A549 (cell line): ENCODE measurements at regions not wholly inside any gene's neighbourhood (a gene's known extent, or its start where the extent isn't known, plus 50 kb on each side); places are given as distances from the start of the nearest gene placed in this dataset.

ENCODE experiments used
- ATAC-seq, 2 experiments: fragments of 200-7000 bp in 1 of 2; fragments of >200 bp in 1 of 2; cut with Nextera tagmentation in 1 of 2; cut with Tn5 transposase in 1 of 2; 3 replicates each; pipeline versions ENCODE4 v1.8.0 to v1.9.1; 2018 to 2020; ENCODE audit warnings: mild to moderate bottlenecking in 1 of 2, moderate library complexity in 1 of 2
- CTCF ChIA-PET: fragments of 300-600 bp; sonication (Branson Sonifier 250); formaldehyde crosslinking; extraction: SDS; loops from one replicate; lab custom pipeline; 2021; ENCODE audit warnings: antibody characterized with exemption, inconsistent platforms; lab: Yijun Ruan, JAX
- POLR2A ChIA-PET: fragments of 350-600 bp; formaldehyde crosslinking; extraction: SDS; loops from one replicate; lab custom pipeline; 2021; ENCODE audit warnings: antibody characterized with exemption, inconsistent platforms; lab: Yijun Ruan, JAX
- DNase-seq, 2 experiments: peaks; one replicate each; pipeline versions ENCODE4 v3.0.0 to v3.0.0-alpha.2; 2011 to 2016; ENCODE audit warnings: low read depth in 1 of 2, low spot score in 1 of 2
- FAIRE-seq: peaks from 2 replicates; lab custom pipeline; 2011; peaks lifted over from hg19 to GRCh38; lab: Jason Lieb, UNC
- H3K27ac ChIP-seq, 2 experiments: fragments of >200 bp; sonication (Bioruptor Twin); formaldehyde crosslinking; 3 replicates each; pipeline ENCODE4 v1.5.1; 2016 to 2017
- H3K4me1 ChIP-seq: fragments of >200 bp; sonication (Bioruptor Twin); formaldehyde crosslinking; 3 replicates; pipeline ENCODE4 v1.6.1; 2016
- H3K4me2 ChIP-seq: fragments of >200 bp; sonication (Bioruptor Twin); formaldehyde crosslinking; 3 replicates; pipeline ENCODE4 v1.6.1; 2016
- H3K4me3 ChIP-seq: fragments of >200 bp; sonication (Bioruptor Twin); formaldehyde crosslinking; 3 replicates; pipeline ENCODE4 v1.5.1; 2016
- H3K9me3 ChIP-seq: fragments of >200 bp; sonication (Bioruptor Twin); formaldehyde crosslinking; 3 replicates; pipeline ENCODE4 v1.6.1; 2016
- BCL3 ChIP-seq: fragments of >200 bp; sonication (Bioruptor Twin); formaldehyde crosslinking; IDR thresholded peaks from 3 replicates; pipeline ENCODE4 v1.6.1; 2016
- BHLHE40 ChIP-seq: IDR thresholded peaks from 2 replicates; pipeline ENCODE4 v1.6.1; 2012; ENCODE audit warnings: low read depth, low read length, inconsistent platforms
- CBX2 ChIP-seq: fragments of 200-600 bp; sonication (generic); IDR thresholded peaks from 2 replicates; pipeline ENCODE4 v1.6.1; 2016; ENCODE audit warnings: low read depth, mild to moderate bottlenecking, borderline replicate concordance
- CBX8 ChIP-seq: fragments of 200-600 bp; sonication (generic); IDR thresholded peaks from 2 replicates; pipeline ENCODE4 v1.6.1; 2016
- CHD2 ChIP-seq: fragments of 150-350 bp; IDR thresholded peaks from 2 replicates; pipeline ENCODE4 v1.6.1; 2014; ENCODE audit warnings: low read length; ENCODE audit not compliant: partially characterized antibody
- ESRRA ChIP-seq: fragments of 150-350 bp; IDR thresholded peaks from 2 replicates; pipeline ENCODE4 v1.6.1; 2014; ENCODE audit warnings: mild to moderate bottlenecking, low read length, borderline replicate concordance
- FOSL2 ChIP-seq, 2 experiments: fragments of 450-650 bp in 1 of 2; fragments of >200 bp in 1 of 2; sonication (Bioruptor Twin) in 1 of 2; formaldehyde crosslinking; IDR thresholded peaks; 2 replicates each; pipeline versions ENCODE4 v1.5.0 to v1.6.1; 2016 to 2020; ENCODE audit warnings: mild to moderate bottlenecking in 1 of 2, moderate library complexity in 1 of 2
- FOXS1 ChIP-seq: fragments of 250-450 bp; sonication (Bioruptor Pico); IDR thresholded peaks from 2 replicates; pipeline ENCODE4 v1.5.0; 2020; ENCODE audit warnings: mild to moderate bottlenecking, moderate library complexity
- GATA3 ChIP-seq: IDR thresholded peaks from 2 replicates; pipeline ENCODE4 v1.6.1; 2012; ENCODE audit warnings: borderline replicate concordance
- HDAC2 ChIP-seq: fragments of 200-600 bp; sonication (generic); IDR thresholded peaks from 2 replicates; pipeline ENCODE4 v1.6.1; 2016
- HOXA7 ChIP-seq: fragments of 250-450 bp; sonication (Bioruptor Pico); IDR thresholded peaks from 2 replicates; pipeline ENCODE4 v1.5.0; 2020; ENCODE audit warnings: mild to moderate bottlenecking, moderate library complexity
- JUNB ChIP-seq: fragments of >200 bp; sonication (Bioruptor Twin); formaldehyde crosslinking; IDR thresholded peaks from 2 replicates; pipeline ENCODE4 v1.6.1; 2016
- MAFK ChIP-seq: fragments of 450-650 bp; IDR thresholded peaks from 2 replicates; pipeline ENCODE4 v1.6.1; 2014; ENCODE audit not compliant: partially characterized antibody
- MAZ ChIP-seq: fragments of 150-350 bp; IDR thresholded peaks from 2 replicates; pipeline ENCODE4 v1.6.1; 2014; ENCODE audit warnings: antibody characterized with exemption, low read depth, low read length, borderline replicate concordance
- MYC ChIP-seq: IDR thresholded peaks from 2 replicates; pipeline ENCODE4 v1.6.1; 2012; ENCODE audit warnings: mild to moderate bottlenecking, inconsistent platforms, low read length, improper control_type of control experiment, borderline replicate concordance
- NFE2L2 ChIP-seq: fragments of 150-350 bp; conservative IDR thresholded peaks from 2 replicates; pipeline ENCODE4 v1.6.1; 2014; ENCODE audit warnings: low read length
- NR3C1 ChIP-seq: fragments of >200 bp; sonication (Bioruptor Twin); formaldehyde crosslinking; IDR thresholded peaks from 3 replicates; pipeline ENCODE4 v1.6.1; 2017
- POLR2A ChIP-seq: IDR thresholded peaks from 2 replicates; pipeline ENCODE4 v1.6.1; 2012; ENCODE audit warnings: mild to moderate bottlenecking, low read length
- POLR2AphosphoS2 ChIP-seq: conservative IDR thresholded peaks from 2 replicates; pipeline ENCODE4 v1.6.1; 2012; ENCODE audit warnings: low read length, improper control_type of control experiment, inconsistent platforms
- RNF2 ChIP-seq: fragments of 200-600 bp; sonication (generic); IDR thresholded peaks from 2 replicates; pipeline ENCODE4 v1.6.1; 2016; ENCODE audit warnings: low read depth, mild to moderate bottlenecking, antibody characterized with exemption, moderate library complexity, borderline replicate concordance
- ZC3H11A ChIP-seq: fragments of 450-650 bp; IDR thresholded peaks from 2 replicates; pipeline ENCODE4 v1.6.1; 2014; ENCODE audit warnings: antibody characterized with exemption, mild to moderate bottlenecking
- ZFP36 ChIP-seq: fragments of 450-650 bp; IDR thresholded peaks from 2 replicates; pipeline ENCODE4 v1.6.1; 2014; ENCODE audit warnings: borderline replicate concordance; ENCODE audit not compliant: partially characterized antibody
- ZNF302 ChIP-seq: fragments of 250-450 bp; sonication (Bioruptor Pico); IDR thresholded peaks from 2 replicates; pipeline ENCODE4 v1.9.0; 2021; ENCODE audit warnings: inconsistent platforms, mild to moderate bottlenecking, moderate library complexity
- WGBS: methylation state at CpG from one replicate; pipeline ENCODE4 v1.1.6; 2017; ENCODE audit errors: missing lambda C conversion rate; 5-methylcytosine and 5-hydroxymethylcytosine counted together
- TF ChIP-seq, protein P1 (sequence below): IDR thresholded peaks from 2 replicates; pipeline ENCODE4 v1.6.1; 2012
- TF ChIP-seq, protein P2 (sequence below): IDR thresholded peaks from 2 replicates; pipeline ENCODE4 v1.6.1; 2012; ENCODE audit warnings: low read depth, borderline replicate concordance
- TF ChIP-seq, protein P3 (sequence below): fragments of 450-650 bp; IDR thresholded peaks from 2 replicates; pipeline ENCODE4 v1.6.1; 2014; ENCODE audit warnings: antibody characterized with exemption
- TF ChIP-seq, protein P4 (sequence below): fragments of 250-450 bp; sonication (Bioruptor Pico); IDR thresholded peaks from 2 replicates; pipeline ENCODE4 v1.5.0; 2020; ENCODE audit warnings: low read depth, mild to moderate bottlenecking, moderate library complexity

GRCh38 chr9:81460693-81461092, 228.7 kb downstream of the TLE1 start:
- Histone ChIP-seq H3K9me3 (no peaks in the 10 kb centered on the region), H3K4me2 (no peak overlapping the region), H3K4me1 (no peaks in the 10 kb centered on the region), H3K27ac (no peak overlapping the region), H3K4me3 (no peak overlapping the region)
- CTCF ChIA-PET, result no interaction called here
- DNase-seq (no peak), FAIRE-seq (no peak), ATAC-seq (no peak)
- 47% methylated on average over 1 of the region's 1 CpG for WGBS
- POLR2A ChIA-PET, result no interaction called here
- no peak for TF ChIP-seq FOXS1 (CRISPR knock-in tag)
- TF ChIP-seq, protein P1, sequence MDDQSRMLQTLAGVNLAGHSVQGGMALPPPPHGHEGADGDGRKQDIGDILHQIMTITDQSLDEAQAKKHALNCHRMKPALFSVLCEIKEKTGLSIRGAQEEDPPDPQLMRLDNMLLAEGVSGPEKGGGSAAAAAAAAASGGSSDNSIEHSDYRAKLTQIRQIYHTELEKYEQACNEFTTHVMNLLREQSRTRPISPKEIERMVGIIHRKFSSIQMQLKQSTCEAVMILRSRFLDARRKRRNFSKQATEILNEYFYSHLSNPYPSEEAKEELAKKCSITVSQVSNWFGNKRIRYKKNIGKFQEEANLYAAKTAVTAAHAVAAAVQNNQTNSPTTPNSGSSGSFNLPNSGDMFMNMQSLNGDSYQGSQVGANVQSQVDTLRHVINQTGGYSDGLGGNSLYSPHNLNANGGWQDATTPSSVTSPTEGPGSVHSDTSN, result no peak
- TF ChIP-seq JUNB, result no peak
- no peak for TF ChIP-seq NFE2L2
- TF ChIP-seq ESRRA, result no peak
- no peak for TF ChIP-seq ZC3H11A
- TF ChIP-seq ZFP36, result no peak
- no peak for TF ChIP-seq CBX2
- TF ChIP-seq, protein P2, sequence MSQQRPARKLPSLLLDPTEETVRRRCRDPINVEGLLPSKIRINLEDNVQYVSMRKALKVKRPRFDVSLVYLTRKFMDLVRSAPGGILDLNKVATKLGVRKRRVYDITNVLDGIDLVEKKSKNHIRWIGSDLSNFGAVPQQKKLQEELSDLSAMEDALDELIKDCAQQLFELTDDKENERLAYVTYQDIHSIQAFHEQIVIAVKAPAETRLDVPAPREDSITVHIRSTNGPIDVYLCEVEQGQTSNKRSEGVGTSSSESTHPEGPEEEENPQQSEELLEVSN, result no peak
- no peak for TF ChIP-seq FOSL2 (IDR thresholded peaks at IDR 0.05)
- TF ChIP-seq FOSL2 (CRISPR knock-in tag; IDR thresholded peaks at IDR 0.05), result no peak
- TF ChIP-seq, protein P3, sequence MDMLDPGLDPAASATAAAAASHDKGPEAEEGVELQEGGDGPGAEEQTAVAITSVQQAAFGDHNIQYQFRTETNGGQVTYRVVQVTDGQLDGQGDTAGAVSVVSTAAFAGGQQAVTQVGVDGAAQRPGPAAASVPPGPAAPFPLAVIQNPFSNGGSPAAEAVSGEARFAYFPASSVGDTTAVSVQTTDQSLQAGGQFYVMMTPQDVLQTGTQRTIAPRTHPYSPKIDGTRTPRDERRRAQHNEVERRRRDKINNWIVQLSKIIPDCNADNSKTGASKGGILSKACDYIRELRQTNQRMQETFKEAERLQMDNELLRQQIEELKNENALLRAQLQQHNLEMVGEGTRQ, result no peak
- TF ChIP-seq ZNF302 (CRISPR knock-in tag), result no peak

GRCh38 chr9:81459591-81459990, 229.8 kb downstream of the TLE1 start:
- POLR2A ChIA-PET, result no interaction called here
- CTCF ChIA-PET, result no interaction called here
- FAIRE-seq (no peak), ATAC-seq (no peak), DNase-seq (no peak)
- H3K4me1 ChIP-seq, result no peaks in the 10 kb centered on the region
- TF ChIP-seq, protein P4, sequence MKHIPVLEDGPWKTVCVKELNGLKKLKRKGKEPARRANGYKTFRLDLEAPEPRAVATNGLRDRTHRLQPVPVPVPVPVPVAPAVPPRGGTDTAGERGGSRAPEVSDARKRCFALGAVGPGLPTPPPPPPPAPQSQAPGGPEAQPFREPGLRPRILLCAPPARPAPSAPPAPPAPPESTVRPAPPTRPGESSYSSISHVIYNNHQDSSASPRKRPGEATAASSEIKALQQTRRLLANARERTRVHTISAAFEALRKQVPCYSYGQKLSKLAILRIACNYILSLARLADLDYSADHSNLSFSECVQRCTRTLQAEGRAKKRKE (CRISPR knock-in tag), result no peak
- TF ChIP-seq MAFK, result no peak
- TF ChIP-seq ZC3H11A, result no peak
- TF ChIP-seq BCL3, result no peak
- no peak for TF ChIP-seq BHLHE40
- no peak for TF ChIP-seq MYC
- TF ChIP-seq POLR2A, result no peak
- no peak for TF ChIP-seq NFE2L2
- TF ChIP-seq POLR2AphosphoS2, result no peak
- TF ChIP-seq MAZ, result no peak
- TF ChIP-seq FOSL2 (IDR thresholded peaks at IDR 0.05), result no peak
- no peak for TF ChIP-seq FOSL2 (CRISPR knock-in tag; IDR thresholded peaks at IDR 0.05)
- TF ChIP-seq, protein P1, result no peak
- TF ChIP-seq HDAC2, result no peak
- no peak for TF ChIP-seq CHD2
- TF ChIP-seq ZNF302 (CRISPR knock-in tag), result no peak
- TF ChIP-seq RNF2, result no peak
- no peak for TF ChIP-seq HOXA7 (CRISPR knock-in tag)
- TF ChIP-seq CBX8, result no peak
- no peak for TF ChIP-seq GATA3
- TF ChIP-seq NR3C1, result no peak
- no peaks in the 10 kb centered on the region for H3K9me3 ChIP-seq
- H3K4me3 ChIP-seq, result no peak overlapping the region
- H3K4me2 ChIP-seq, result no peak overlapping the region
- H3K27ac ChIP-seq, result no peak overlapping the region
